Ovary (tissue), 7 donors: ENCODE measurements at regions not wholly inside any gene's neighbourhood (a gene's known extent, or its start where the extent isn't known, plus 50 kb on each side); places are given as distances from the start of the nearest gene placed in this dataset.

ENCODE experiments used
- DNase-seq, 5 donors: peaks; one replicate each; pipeline ENCODE4 v3.0.0-alpha.2; 2019 to 2020
- H3K27ac ChIP-seq, 2 donors: fragments of 200-600 bp; one replicate each; pipeline versions ENCODE4 v1.5.1 to v1.8.0; 2019 to 2022
- H3K27me3 ChIP-seq: fragments of 200-600 bp; one replicate; pipeline ENCODE4 v1.8.0; 2022
- H3K36me3 ChIP-seq: fragments of 200-600 bp; sonication (generic); one replicate; pipeline ENCODE4 v1.5.1; 2019
- H3K4me1 ChIP-seq: one replicate; pipeline ENCODE4 v1.8.1; 2013; ENCODE audit warnings: mild to moderate bottlenecking, moderate library complexity; ENCODE audit not compliant: insufficient read depth
- H3K4me3 ChIP-seq: fragments of 200-600 bp; sonication (generic); one replicate; pipeline ENCODE4 v1.5.1; 2017
- H3K9me3 ChIP-seq, 2 donors: fragments of 200-600 bp in 1 of 2; sonication (generic) in 1 of 2; one replicate each; pipeline versions ENCODE4 v1.5.1 to v1.8.1; 2013 to 2019; ENCODE audit warnings: mild to moderate bottlenecking in 1 of 2, moderate library complexity in 1 of 2
- EP300 ChIP-seq: sonication (generic); formaldehyde crosslinking; IDR thresholded peaks from one replicate; pipeline ENCODE4 v1.6.1; 2017; ENCODE audit warnings: antibody characterized with exemption
- POLR2A ChIP-seq: fragments of 450-650 bp; IDR thresholded peaks from one replicate; pipeline ENCODE4 v1.6.1; 2017; ENCODE audit warnings: antibody characterized with exemption, mild to moderate bottlenecking, moderate library complexity
- WGBS, 3 donors: extraction: QIAGEN DNeasy Blood & Tissue Kit in 1 of 3; methylation state at CpG; one replicate each; pipeline versions ENCODE4 v1.1.5 to v1.1.7; 2013 to 2017; 5-methylcytosine and 5-hydroxymethylcytosine counted together
- intact Hi-C, 4 donors: fragments of 100-400 bp; cut with DNase I; formaldehyde crosslinking; loops; one replicate each; pipeline versions ENCODE4 v1.11.0 to v1.15.1; 2022 to 2023
- TF ChIP-seq, protein P1 (sequence below), 3 donors: fragments of 450-650 bp in 2 of 3; fragments of 200-600 bp in 1 of 3; IDR thresholded peaks; one replicate each; pipeline versions ENCODE4 v1.5.1 to v1.8.0; 2016 to 2022; ENCODE audit warnings: antibody characterized with exemption in 3 of 3, mild to moderate bottlenecking in 1 of 3
- donor health status: DM: no; HTN: no; CAD: no; lungs with moderate emphysema.
- donor health status: DM: no; HTN: no; CAD: no.
- donor health status: Bipolar disorder and iron deficiency.
- donor health status: DM: no; HTN: no; CAD: no.
- donor health status: DM: yes; HTN: yes; CAD: no.

GRCh38 chr18:1393929-1394328 lies 489.3 kb downstream of the ADCYAP1 start:
- no peak for TF ChIP-seq EP300
- TF ChIP-seq, protein P1, sequence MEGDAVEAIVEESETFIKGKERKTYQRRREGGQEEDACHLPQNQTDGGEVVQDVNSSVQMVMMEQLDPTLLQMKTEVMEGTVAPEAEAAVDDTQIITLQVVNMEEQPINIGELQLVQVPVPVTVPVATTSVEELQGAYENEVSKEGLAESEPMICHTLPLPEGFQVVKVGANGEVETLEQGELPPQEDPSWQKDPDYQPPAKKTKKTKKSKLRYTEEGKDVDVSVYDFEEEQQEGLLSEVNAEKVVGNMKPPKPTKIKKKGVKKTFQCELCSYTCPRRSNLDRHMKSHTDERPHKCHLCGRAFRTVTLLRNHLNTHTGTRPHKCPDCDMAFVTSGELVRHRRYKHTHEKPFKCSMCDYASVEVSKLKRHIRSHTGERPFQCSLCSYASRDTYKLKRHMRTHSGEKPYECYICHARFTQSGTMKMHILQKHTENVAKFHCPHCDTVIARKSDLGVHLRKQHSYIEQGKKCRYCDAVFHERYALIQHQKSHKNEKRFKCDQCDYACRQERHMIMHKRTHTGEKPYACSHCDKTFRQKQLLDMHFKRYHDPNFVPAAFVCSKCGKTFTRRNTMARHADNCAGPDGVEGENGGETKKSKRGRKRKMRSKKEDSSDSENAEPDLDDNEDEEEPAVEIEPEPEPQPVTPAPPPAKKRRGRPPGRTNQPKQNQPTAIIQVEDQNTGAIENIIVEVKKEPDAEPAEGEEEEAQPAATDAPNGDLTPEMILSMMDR (IDR thresholded peaks at IDR 0.05): no peak
- no peak for TF ChIP-seq POLR2A
- intact Hi-C loops: no loop called here
- Histone ChIP-seq H3K27me3 (no peaks in the 10 kb centered on the region), H3K4me3 (no peak overlapping the region), H3K27ac (no peak overlapping the region), H3K9me3 (no peaks in the 10 kb centered on the region), H3K4me1 (no peaks in the 10 kb centered on the region), H3K36me3 (no peaks in the 10 kb centered on the region)
- no peak for DNase-seq
- WGBS, 3 donors: 88 to 95% (median 94%) methylated on average over 1 of the region's 1 CpG

- TF ChIP-seq POLR2A: no peak
- no peak for TF ChIP-seq EP300
- TF ChIP-seq, protein P1 (IDR thresholded peaks at IDR 0.05): no peak
- no peaks in the 10 kb centered on the region for H3K27me3 ChIP-seq
- no peaks in the 10 kb centered on the region for H3K4me1 ChIP-seq
- no peak overlapping the region for H3K27ac ChIP-seq
- 76 to 85% (median 82%) methylated on average over 1 of the region's 1 CpG for WGBS, 3 donors
- H3K4me3 ChIP-seq: no peak overlapping the region
- DNase-seq: no peak
- H3K36me3 ChIP-seq: no peaks in the 10 kb centered on the region
- intact Hi-C loops: no loop called here
- H3K9me3 ChIP-seq: no peaks in the 10 kb centered on the region
These were observed 489.8 kb downstream of the ADCYAP1 start for GRCh38 chr18:1394426-1394825.

DNA sequence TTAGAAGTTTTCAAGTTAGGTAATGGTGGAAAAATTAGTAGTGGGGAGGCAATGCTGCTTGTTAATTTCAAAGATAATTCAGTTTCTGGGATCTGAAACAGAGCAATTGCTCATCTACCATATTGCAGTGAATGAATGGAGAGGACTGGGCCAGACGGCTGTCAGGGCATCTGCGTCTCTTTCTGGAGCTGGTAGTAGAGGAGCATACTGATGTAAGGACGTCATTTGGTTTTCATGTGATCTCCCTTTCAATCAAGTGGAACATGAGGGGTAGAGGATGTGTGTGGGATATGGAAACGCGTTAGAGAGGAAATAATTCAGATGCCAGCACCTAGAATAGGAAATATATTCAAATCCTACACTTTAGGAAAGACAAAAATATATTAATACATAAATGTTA lies 490.3 kb downstream of the ADCYAP1 start:
- H3K27me3 ChIP-seq: no peaks in the 10 kb centered on the region
- H3K36me3 ChIP-seq: no peaks in the 10 kb centered on the region
- WGBS, 3 donors: 77 to 84% (median 79%) methylated on average over 5 of the region's 5 CpGs
- H3K4me3 ChIP-seq: no peak overlapping the region
- no peaks in the 10 kb centered on the region for H3K4me1 ChIP-seq
- TF ChIP-seq, protein P1 (IDR thresholded peaks at IDR 0.05): no peak
- no peak for TF ChIP-seq EP300
- H3K27ac ChIP-seq: no peak overlapping the region
- intact Hi-C loops: no loop called here
- H3K9me3 ChIP-seq: no peaks in the 10 kb centered on the region
- no peak for DNase-seq

DNA sequence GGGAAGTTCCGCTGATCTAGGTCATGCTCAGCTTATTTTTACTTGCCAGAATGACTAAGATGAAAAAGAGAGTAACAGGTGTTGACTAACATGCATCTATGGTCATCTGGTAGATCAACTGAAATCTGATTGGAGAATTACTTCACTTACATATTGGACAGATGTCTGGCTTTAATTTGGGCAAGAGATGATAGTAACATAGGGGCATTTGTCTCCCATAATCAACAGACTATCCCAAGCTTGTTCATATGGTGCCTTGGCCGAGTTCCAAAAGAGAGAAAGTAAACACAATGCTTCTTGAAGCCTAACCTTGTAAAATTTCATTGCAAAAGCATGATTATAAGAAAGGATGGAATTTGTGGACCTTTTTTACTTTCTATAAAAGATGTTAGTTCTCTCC lies 503.7 kb downstream of the ADCYAP1 start:
- TF ChIP-seq, protein P1 (IDR thresholded peaks at IDR 0.05): no peak
- TF ChIP-seq POLR2A (no peak), EP300 (no peak)
- DNase-seq: no peak
- Histone ChIP-seq H3K27me3 (no peaks in the 10 kb centered on the region), H3K9me3 (no peaks in the 10 kb centered on the region), H3K4me1 (no peaks in the 10 kb centered on the region), H3K36me3 (no peaks in the 10 kb centered on the region), H3K4me3 (no peak overlapping the region), H3K27ac (no peak overlapping the region)
- intact Hi-C loops: no loop called here
- 30 to 48% (median 34%) methylated on average over 2 of the region's 2 CpGs for WGBS, 3 donors
